ENCODE measurements at regions not wholly inside any gene's neighbourhood (a gene's known extent, or its start where the extent isn't known, plus 50 kb on each side); places are given as distances from the start of the nearest gene placed in this dataset.
A peak's percentile ranks its signal among the peaks of the same experiment; 100 is the strongest.

DNA sequence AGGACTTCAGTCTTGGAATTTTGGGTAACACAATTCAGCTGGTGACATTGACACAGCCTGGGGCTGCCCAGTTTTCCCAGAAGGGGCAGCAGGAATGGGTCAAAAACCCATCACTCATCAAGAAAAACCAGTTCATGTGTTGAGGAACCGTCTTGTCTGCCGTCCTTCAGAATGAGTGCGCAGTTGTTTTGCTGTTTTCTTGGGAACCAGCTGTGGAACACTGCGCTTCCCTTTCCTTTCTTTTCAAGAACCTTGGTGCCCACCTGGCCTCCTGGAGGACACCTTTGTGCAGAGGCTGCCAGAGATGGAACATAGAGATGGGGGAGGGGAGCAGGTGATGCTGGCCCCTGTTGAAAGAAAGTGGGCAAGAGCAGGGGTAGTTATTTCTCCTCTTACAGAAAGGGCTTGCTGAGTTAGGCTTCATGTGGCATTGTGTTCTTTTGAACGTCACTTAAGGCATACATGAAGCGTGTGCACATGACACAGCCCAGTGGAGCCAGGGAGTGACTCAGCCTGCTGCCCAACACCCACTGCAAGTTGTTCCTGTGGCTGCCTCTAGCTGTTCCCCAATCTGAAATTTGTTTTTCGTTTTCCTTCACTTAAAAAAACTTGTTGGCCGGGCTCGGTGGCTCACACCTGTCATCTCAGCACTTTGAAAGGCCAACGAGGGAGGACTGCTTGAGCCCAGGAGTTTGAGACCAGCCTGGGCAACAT is 87.4 kb upstream of the TNS3 start (continued):
- TF ChIP-seq MAZ (IDR thresholded peaks at IDR 0.05; ENCODE audit: borderline replicate concordance, low read depth, low read length): peak; percentile 26; the same call in 1 of the 2 replicates
- peak; percentile 91 for TF ChIP-seq BHLHE40 (IDR thresholded peaks at IDR 0.05; ENCODE audit: low read depth, low read length)

DNA sequence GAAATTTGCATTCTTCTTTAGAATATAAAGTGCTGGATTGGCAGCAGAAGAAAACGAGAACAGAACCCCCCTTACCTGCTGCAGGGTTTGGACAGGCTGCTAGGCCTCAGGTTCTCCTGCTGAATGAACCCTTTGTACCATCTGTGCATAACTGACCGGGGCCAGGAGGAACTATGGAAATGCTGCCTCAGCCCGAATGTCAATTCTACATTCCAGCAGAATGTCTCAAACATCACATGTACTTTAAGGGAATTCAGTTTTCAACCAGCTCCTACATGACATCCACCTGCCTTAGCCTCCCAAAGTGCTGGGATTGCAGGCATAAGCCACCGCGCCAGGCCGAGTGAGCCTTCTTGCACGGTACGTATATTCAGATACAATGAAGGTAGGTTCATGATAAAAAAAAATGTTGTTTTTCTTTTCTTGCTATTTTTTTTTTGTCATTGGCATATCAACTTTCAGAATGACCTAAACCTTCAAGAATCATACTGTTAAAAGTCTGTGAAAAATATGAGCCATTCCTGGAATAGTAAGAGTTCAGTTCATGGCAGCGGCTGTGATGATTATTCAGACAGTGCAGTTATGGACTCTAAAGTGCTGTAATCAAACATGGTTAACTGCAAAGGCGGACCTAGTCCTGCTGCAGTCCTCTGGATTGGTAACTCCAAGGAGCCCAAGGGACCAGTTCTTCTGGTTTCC is 84.4 kb upstream of the TNS3 start:
- H2BK20ac ChIP-seq (ENCODE audit: low read depth, low read length): peak overlapping the region; percentile 80
- H3K56ac ChIP-seq (ENCODE audit: extremely low read depth, insufficient read depth, low read length): no peak overlapping the region
- peak overlapping the region; percentile 61 to 91; a peak in 3 of 4 replicates for H4K8ac ChIP-seq (ENCODE audit: low read depth in 2 of 2, low read length in 2 of 2)
- no peaks in the 10 kb centered on the region for H3K27me3 ChIP-seq (ENCODE audit: control insufficient read depth, insufficient read depth, low read length)
- peak overlapping the region; percentile 89 for H2BK120ac ChIP-seq (ENCODE audit: low read depth, low read length)
- ChIA-PET CTCF (no interaction called here), POLR2A (ENCODE audit: unreplicated experiment) (no interaction called here)
- peaks cover 27% of the 10 kb centered on the region for H3K4me1 ChIP-seq (ENCODE audit: control insufficient read depth, insufficient read depth, low read length)
- no peaks in the 10 kb centered on the region for H4K20me1 ChIP-seq (ENCODE audit: insufficient read depth, low read length)
- peak overlapping the region; percentile 87 for H2AK9ac ChIP-seq (replicated peaks; ENCODE audit: low read depth, low read length, poor library complexity)
- H3K9ac ChIP-seq (ENCODE audit: low read depth, low read length): no peak overlapping the region
- H3K9me3 ChIP-seq (ENCODE audit: control insufficient read depth, insufficient read depth, low read length): no peaks in the 10 kb centered on the region
- ATAC-seq (ENCODE audit: low read depth) (peak; percentile 61), DNase-seq (peak; percentile 75)
- 74% methylated on average over 2 of the region's 10 CpGs; no CpG with 5 or more reads in 1 of the 2 experiments for WGBS, 2 experiments (ENCODE audit: extremely low coverage in 2 of 2, insufficient read length in 1 of 2)
- dilution Hi-C loops (cut with HindIII; ENCODE audit: low sequenced_read_pairs, unreplicated experiment): no loop called here
- peak overlapping the region; percentile 88; the same call in 1 of the 2 replicates for H2AK5ac ChIP-seq (ENCODE audit: low read depth, low read length)
- in situ Hi-C loops (cut with MboI; ENCODE audit: low sequenced_read_pairs): no loop called here
- H3K36me3 ChIP-seq (ENCODE audit: control insufficient read depth, insufficient read depth, low read length): no peaks in the 10 kb centered on the region
- peaks cover 42% of the 10 kb centered on the region for H3K9me1 ChIP-seq (ENCODE audit: insufficient read depth, low read length)
- peak overlapping the region; percentile 84; the same call in 1 of the 2 replicates for H3K14ac ChIP-seq (replicated peaks; ENCODE audit: low read depth, low read length)
- H3K18ac ChIP-seq (ENCODE audit: low read depth, low read length): peak overlapping the region; percentile 89
- H3K4me2 ChIP-seq (ENCODE audit: low read depth, low read length): no peak overlapping the region
- H2BK5ac ChIP-seq (ENCODE audit: low read depth, low read length, poor library complexity, severe bottlenecking): peak overlapping the region; percentile 73
- BruUV-seq (replicated peaks): no TSS peak
- H3K23ac ChIP-seq (ENCODE audit: low read depth, low read length): 0 out of 2 replicates have a peak overlapping the region, but pooled peaks have one; percentile 44
- peak overlapping the region; percentile 72 for H4K91ac ChIP-seq (ENCODE audit: insufficient read depth, low read depth, low read length)
- H2BK15ac ChIP-seq (ENCODE audit: low read depth, low read length): peak overlapping the region; percentile 55; the same call in 2 of the 3 replicates
- H3K4me3 ChIP-seq (ENCODE audit: insufficient read depth, low read depth, low read length): no peak overlapping the region
- H4K5ac ChIP-seq (ENCODE audit: low read depth, low read length): peak overlapping the region; percentile 74
- H2AFZ ChIP-seq (replicated peaks; ENCODE audit: low read length, poor library complexity): peak overlapping the region; percentile 24
- 0 out of 4 replicates have a peak, but pooled peaks cover 0 to 3% of the 10 kb centered on the region in 2 experiments for H3K79me1 ChIP-seq (ENCODE audit: low read depth in 1 of 2, low read length in 2 of 2)
- H3K27ac ChIP-seq (ENCODE audit: insufficient read depth, low read length): peak overlapping the region; percentile 49
- intact Hi-C loops (cut with micrococcal nuclease): no loop called here
- peak overlapping the region; percentile 76 for H3K4ac ChIP-seq (ENCODE audit: low read depth, low read length)
- TF ChIP-seq RAD21 (IDR thresholded peaks at IDR 0.05; ENCODE audit: low read length) (no peak), NFE2L2 (IDR thresholded peaks at IDR 0.05; ENCODE audit: low read depth, low read length) (no peak), POLR2A (IDR thresholded peaks at IDR 0.05; ENCODE audit: low read depth, low read length) (no peak), MXI1 (IDR thresholded peaks at IDR 0.05; ENCODE audit: borderline replicate concordance, low read depth, low read length) (no peak; the same call in 1 of the 2 replicates), CEBPB (IDR thresholded peaks at IDR 0.05; ENCODE audit: low read depth, low read length) (no peak), CHD1 (IDR thresholded peaks at IDR 0.05; ENCODE audit: low read depth, low read length) (no peak), RFX5 (IDR thresholded peaks at IDR 0.05; ENCODE audit: low read depth, low read length) (no peak), SMC3 (IDR thresholded peaks at IDR 0.05; ENCODE audit: low read depth, low read length) (no peak)
- TF ChIP-seq, protein P1, sequence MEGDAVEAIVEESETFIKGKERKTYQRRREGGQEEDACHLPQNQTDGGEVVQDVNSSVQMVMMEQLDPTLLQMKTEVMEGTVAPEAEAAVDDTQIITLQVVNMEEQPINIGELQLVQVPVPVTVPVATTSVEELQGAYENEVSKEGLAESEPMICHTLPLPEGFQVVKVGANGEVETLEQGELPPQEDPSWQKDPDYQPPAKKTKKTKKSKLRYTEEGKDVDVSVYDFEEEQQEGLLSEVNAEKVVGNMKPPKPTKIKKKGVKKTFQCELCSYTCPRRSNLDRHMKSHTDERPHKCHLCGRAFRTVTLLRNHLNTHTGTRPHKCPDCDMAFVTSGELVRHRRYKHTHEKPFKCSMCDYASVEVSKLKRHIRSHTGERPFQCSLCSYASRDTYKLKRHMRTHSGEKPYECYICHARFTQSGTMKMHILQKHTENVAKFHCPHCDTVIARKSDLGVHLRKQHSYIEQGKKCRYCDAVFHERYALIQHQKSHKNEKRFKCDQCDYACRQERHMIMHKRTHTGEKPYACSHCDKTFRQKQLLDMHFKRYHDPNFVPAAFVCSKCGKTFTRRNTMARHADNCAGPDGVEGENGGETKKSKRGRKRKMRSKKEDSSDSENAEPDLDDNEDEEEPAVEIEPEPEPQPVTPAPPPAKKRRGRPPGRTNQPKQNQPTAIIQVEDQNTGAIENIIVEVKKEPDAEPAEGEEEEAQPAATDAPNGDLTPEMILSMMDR (conservative IDR thresholded peaks at IDR 0.05; ENCODE audit: low read depth, low read length): no peak
- TF ChIP-seq, protein P2, sequence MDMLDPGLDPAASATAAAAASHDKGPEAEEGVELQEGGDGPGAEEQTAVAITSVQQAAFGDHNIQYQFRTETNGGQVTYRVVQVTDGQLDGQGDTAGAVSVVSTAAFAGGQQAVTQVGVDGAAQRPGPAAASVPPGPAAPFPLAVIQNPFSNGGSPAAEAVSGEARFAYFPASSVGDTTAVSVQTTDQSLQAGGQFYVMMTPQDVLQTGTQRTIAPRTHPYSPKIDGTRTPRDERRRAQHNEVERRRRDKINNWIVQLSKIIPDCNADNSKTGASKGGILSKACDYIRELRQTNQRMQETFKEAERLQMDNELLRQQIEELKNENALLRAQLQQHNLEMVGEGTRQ (IDR thresholded peaks at IDR 0.05; ENCODE audit: low read depth, low read length): peak; percentile 33; the same call in 1 of the 2 replicates
